GM18498 (cell line): ENCODE measurements at regions not wholly inside any gene's neighbourhood (a gene's known extent, or its start where the extent isn't known, plus 50 kb on each side); places are given as distances from the start of the nearest gene placed in this dataset.
"Not testable (repeated sequence)": the region's sequence is repeated elsewhere in the genome, so short reads cannot be mapped to it uniquely, and the experiment has no call there.

Experiments used
- ATAC-seq: cut with Tn5 transposase; IDR thresholded peaks from one replicate; pipeline ENCODE4 v1.9.1; 2021; ENCODE audit warnings: mild to moderate bottlenecking, moderate library complexity; ENCODE audit not compliant: unreplicated experiment

DNA sequence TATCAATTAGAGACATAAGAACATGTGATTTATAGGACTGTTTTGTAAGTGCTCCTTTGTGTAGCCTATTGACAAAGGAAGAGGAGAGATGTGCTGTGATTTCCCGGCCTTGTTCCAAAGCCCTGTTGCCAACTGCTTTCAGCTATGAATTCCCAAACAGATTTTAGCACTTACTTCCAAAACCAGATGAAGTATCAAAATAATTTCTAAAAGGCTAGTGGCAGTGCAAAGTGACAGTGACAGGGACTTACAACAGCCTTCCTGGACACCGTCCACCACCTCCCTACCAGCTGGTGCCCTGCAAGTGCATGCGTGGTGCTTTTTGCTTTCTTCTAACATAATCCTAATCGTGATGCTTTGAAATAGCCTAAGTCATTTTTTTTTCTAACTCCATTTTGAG lies 254.1 kb upstream of the ACTBL2 start:
- ATAC-seq: no peak

DNA sequence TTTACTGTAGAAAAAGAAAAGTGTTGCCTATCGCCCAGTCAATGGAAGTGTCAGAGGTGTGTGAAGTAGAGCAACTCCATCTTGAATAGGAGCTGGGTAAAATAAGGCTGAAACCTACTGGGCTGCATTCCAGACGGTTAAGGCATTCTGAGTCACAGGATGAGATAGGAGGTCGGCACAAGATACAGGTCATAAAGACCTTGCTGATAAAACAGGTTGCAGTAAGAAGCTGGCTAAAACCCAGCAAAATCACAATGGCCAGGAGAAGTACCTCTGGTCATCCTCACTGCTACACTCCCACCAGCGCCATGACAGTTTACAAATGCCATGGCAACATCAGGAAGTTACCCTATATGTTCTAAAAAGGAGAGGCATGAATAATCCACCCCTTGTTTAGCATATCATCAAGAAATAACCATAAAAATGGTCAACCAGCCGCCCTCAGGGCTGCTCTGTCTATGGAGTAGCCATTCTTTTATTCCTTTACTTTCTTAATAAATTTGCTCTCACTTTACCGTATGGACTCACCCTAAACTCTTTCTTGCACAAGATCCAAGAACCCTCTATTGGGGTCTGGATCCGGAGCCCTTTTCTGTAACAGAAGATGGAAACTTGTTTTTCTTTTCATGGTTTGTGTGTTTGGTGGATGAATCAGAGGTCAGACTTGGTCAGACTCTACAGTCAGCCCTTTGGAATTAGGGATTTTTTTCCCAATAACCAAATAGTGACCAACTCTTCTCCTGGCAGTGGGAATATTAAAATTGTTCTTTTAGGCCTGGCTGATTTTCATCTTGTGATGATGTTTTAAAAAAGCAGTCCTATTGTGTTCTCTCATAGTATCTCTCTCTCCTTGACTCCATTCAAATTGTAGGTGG lies 252.9 kb upstream of the ACTBL2 start:
- ATAC-seq: not testable (repeated sequence)

GRCh38 chr5:57734296-57734695 lies 251.7 kb upstream of the ACTBL2 start:
- no peak for ATAC-seq

DNA sequence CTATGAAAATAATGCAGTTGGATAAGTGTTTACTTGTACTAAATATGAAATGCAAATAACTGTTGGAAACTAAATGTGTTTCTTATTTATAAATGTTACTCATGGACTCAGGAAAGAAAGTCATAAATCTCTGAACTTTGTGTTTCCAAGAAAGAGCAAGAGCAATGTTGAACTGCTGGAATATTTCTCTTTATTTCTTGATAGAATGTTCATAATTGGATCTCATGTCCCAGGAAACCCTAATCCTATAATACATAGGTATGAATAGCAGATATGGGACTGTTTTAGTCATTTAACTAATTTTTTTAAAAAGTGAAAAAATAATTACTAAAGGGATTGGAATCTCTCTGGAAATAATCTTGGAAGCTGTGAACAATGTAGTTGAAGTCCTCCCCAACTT lies 245.0 kb upstream of the ACTBL2 start:
- ATAC-seq: no peak

DNA sequence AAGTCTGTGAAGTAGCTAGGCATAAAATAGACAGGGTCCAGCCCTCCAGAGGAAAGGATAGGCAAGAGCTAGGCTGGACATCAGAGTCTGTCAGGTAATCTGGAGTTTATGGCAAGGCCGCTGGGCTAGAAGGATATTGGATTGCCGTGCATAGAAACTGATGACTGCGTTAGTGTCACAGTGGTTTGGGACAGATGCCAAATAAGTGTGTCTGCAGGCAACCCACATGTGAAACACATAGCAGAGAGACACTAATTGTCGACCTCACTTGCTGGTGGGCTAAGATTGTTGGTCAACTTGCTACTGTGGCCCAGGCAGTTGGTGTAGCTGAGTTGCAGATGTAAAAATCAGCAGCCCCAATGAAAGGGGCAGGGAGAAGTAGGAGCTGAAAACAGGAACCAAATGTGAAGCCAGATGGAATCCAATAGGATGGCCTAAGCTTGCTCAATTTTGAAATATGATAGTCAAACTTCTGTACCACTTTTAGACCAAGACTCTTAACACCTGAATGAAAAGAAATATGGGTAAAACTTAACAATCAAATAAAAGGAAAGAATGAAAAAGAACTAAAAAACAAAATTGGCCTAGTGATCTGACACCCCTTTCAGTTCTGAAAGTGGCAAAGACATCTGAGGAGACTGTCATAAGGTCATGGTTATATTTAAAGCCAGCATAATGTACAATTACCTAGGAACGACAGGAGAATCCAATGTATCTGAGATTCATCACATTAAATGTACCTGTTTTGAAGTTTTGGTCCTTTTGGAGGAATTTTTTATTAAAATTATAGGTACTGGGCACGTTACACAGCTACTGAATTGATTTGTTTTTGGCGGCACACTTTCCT lies 243.3 kb upstream of the ACTBL2 start:
- no peak for ATAC-seq

DNA sequence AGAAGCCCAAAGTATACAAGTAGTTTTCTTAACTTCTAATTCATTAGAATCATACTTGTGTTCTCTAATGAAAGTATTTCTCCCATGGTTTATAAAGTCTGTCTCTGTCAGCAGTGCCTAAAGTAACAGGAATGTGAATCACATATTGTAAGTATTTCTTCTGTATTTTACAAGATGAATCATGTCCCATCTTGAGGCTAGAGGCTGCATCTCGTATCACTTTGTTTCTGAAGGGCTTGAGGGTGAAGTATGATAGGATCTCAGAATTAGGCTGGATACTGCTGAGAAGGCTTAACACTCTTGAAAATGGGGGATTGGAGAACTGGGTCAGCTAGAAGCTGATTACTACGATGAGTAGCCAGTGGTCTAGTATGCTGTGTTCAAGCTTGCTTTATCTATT lies 242.2 kb upstream of the ACTBL2 start:
- ATAC-seq: no peak

GRCh38 chr5:57721226-57721625 lies 238.6 kb upstream of the ACTBL2 start:
- ATAC-seq: no peak

DNA sequence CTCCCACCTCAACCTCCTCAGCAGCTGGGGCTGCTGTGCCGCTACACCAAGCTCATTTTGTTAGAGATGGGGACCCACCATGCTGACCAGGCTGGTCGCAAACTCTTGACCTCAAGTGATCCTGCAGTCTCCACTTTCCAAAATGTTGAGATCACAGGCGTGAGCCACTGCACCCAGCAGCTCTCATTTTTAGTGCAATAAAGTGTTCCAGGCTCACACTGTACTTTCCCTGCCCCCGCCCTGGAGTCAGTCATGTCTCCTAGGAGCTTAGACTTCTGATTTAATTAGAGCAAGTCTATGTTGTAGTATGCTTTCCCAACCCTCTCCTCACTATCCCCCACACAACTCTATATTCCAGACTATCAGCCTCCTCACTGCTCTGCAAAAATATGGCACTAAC lies 238.0 kb upstream of the ACTBL2 start:
- no peak for ATAC-seq

GRCh38 chr5:57719216-57719615 lies 236.6 kb upstream of the ACTBL2 start:
- no peak for ATAC-seq

DNA sequence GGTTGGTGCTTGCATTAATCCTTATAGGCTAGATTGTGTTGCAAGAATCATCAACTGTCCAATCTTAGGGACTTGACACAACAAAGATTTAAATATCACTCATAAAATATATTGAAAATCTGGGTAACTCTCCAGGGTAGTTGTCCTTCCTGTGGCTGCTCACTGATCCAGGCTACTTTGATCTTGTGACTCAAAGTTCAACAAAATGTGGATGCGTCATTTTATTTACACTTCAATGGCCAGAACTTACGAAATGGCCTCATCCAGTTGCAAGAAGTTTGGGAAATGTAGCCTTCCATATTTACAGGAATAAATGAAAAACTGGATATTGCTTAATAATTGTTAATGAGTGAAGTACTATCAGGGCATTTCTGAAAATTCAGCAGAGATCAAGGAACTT lies 235.5 kb upstream of the ACTBL2 start:
- ATAC-seq: no peak

DNA sequence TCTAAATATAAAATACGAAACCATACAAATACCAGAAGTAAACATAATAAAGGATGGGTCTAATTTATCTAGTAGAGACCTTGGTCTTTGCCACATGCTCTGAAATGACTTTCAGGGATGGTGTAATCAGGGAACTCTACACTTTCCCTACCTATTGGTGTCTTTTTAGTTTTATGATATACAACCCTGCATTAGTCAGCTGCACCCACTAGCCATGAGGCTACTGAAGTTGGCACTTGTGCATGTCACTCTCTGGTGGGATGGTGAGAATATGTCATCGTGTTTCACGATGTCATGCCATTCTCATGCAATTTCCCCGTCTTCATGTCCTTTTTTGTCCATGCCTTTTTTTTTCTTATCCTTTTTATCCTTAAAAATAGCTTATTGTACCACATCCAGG lies 234.9 kb upstream of the ACTBL2 start:
- no peak for ATAC-seq

DNA sequence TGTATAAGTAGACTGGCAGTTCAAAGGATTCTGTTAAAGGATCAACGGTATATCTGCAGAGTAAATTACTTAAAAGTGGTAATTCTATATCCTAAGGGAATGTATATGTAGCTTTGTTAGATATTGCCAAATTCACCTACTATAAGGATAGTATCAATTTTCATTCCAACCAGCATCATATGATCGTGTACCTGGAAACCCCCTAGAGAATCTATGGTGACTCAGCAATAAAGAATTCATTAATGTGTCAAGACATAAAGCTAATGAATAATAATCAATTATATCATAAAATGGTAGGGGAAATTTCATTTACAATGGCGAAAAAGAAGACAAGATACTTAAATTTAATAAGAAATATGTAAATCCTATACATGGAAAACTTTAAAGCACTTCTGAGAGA lies 234.1 kb upstream of the ACTBL2 start:
- no peak for ATAC-seq

DNA sequence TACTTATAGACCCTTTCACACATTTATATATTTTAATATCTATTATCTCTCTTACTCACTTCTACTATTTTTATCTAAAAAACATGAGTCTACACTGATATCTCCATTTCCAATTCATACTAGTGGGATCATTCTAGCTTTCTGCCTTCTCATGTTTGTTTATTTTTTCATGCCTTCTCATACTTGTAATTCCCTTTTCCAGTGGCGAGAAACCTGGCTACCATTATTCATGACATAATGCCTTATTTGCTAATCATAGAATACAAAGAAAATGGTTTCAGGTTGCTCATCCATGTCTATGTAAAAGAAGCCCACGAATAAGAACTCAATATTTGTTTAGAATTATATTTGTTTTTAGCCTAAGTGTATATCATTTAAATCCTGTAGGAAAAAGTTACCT lies 232.7 kb upstream of the ACTBL2 start:
- ATAC-seq: no peak

GRCh38 chr5:57713535-57713934 lies 230.9 kb upstream of the ACTBL2 start:
- ATAC-seq: not testable (repeated sequence)

- ATAC-seq: no peak
Measured at GRCh38 chr5:57711946-57712345, 229.3 kb upstream of the ACTBL2 start.

GRCh38 chr5:57711471-57711870 lies 228.9 kb upstream of the ACTBL2 start:
- no peak for ATAC-seq

DNA sequence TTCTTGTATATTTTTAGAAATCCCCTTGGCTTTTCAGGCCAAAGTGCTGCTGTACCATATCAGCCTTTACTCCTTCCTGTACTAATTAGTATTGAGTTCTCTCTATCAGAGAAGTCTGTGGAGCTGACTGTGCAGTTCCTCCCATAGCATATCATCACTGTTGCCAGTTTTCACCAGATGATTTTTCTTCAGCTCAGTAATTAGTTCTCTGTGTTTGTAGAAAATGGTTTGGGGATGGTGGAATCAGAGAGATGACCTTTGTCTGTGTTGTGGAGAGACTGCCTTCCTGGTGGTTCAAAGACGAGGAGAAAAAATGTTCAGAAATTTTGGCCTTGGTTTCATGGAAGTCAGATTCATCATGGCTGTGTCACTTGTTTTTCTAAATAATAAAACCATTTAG lies 227.5 kb upstream of the ACTBL2 start:
- no peak for ATAC-seq

DNA sequence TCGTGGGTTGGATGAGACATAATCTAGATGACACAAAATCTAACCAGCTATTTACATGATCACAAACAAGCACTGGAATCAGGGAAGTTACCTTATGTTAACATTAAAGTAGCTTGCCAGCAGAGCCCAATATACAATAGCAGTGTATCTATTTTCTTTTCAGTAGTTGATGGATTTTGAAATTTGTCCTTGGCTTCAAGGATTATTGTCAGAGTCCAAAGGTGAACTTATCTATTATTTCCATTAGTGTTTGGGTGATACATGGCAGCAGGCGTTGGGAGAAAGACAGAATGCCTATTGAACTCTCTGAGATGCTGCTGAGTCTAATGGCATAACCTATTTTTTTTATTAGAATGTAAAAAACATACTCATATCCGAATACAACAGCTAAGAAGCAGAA lies 223.2 kb upstream of the ACTBL2 start:
- ATAC-seq: no peak

- no peak for ATAC-seq
Measured at GRCh38 chr5:57703721-57704120, 221.1 kb upstream of the ACTBL2 start.

DNA sequence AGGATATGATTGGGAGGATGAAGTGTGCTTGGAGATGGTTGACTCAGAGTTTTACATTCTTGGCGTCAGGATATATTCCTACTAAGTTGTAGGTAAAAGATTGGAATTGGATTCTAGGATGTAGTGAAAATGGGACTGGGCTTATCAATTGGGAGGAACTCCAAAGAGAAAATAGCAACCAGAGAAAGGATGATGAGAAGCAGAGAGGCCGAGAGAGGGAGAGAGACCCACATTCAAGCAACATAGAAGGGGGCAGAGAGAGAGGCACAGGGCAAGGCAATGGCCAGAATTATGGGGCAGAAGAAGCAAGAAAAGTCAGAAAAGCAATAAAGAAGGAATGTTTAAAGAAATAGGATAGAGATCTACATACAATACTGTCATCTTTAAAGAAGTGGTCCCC lies 217.9 kb upstream of the ACTBL2 start:
- ATAC-seq: no peak

DNA sequence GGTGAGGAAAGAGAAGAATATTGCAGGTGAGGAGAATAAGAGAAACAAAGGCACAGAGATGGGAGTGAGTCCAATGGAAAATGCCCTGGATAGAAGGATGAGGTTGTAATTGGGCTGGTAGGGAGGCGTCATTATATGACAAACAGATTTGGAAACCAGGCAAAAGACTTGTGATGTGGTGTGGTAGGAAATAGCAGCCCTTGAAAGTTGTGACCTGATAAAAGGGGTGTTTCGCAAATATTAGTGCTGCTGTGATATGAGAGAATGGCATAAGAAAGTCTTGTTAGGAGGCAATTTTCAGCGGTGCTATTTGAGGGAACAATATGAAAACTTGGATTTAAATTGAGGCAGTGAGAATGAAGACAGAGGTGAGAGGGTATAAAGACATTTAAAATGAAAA lies 217.5 kb upstream of the ACTBL2 start:
- ATAC-seq: no peak

DNA sequence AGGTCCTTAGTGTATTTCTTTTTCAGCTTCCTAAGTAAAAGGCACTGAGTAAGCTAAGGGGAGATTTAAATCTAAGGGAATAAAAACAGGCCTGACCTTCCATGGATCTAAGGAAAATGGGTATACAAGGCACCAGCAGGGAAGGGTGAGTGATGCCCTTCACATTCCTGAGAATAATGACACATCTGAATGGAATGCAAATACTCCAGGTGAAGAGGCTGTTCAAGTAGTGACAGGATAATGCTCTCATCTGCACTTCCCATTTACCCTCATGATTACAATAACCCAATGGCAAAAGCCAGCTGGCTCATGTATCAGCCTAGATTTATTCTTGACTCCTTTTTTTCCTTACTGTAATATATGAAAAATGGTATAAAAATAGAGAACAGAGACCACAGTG lies 216.2 kb upstream of the ACTBL2 start:
- no peak for ATAC-seq
